Astrocyte (in vitro differentiated cells and primary cell): ENCODE measurements at regions not wholly inside any gene's neighbourhood (a gene's known extent, or its start where the extent isn't known, plus 50 kb on each side); places are given as distances from the start of the nearest gene placed in this dataset.

ENCODE experiments used
- DNase-seq: peaks from one replicate; pipeline ENCODE4 v3.0.0-alpha.2; 2010; ENCODE audit warnings: low read depth
- FAIRE-seq: peaks from 2 replicates; lab custom pipeline; 2011; peaks lifted over from hg19 to GRCh38; lab: Jason Lieb, UNC
- H2AFZ ChIP-seq: 2 replicates; pipeline ENCODE4 v1.6.0; 2012; ENCODE audit warnings: low read depth, low read length, inconsistent platforms
- H3K27ac ChIP-seq: 2 replicates; pipeline ENCODE4 v1.5.1; 2011; ENCODE audit warnings: low read depth, low read length, inconsistent platforms
- H3K27me3 ChIP-seq: 2 replicates; pipeline ENCODE4 v1.6.0; 2011; ENCODE audit warnings: low read length, inconsistent platforms; ENCODE audit not compliant: insufficient read depth
- H3K36me3 ChIP-seq: 2 replicates; pipeline ENCODE4 v1.5.1; 2011; ENCODE audit warnings: low read length, inconsistent platforms; ENCODE audit not compliant: insufficient read depth
- H3K4me1 ChIP-seq: 2 replicates; pipeline ENCODE4 v1.5.1; 2011; ENCODE audit warnings: low read length, inconsistent platforms; ENCODE audit not compliant: insufficient read depth
- H3K4me2 ChIP-seq: 2 replicates; pipeline ENCODE4 v1.6.0; 2012; ENCODE audit warnings: low read length, inconsistent platforms
- H3K4me3 ChIP-seq: 2 replicates; pipeline ENCODE4 v1.5.1; 2011; ENCODE audit warnings: low read depth, mild to moderate bottlenecking, low read length, inconsistent platforms; ENCODE audit not compliant: insufficient read depth
- H3K79me2 ChIP-seq: 2 replicates; pipeline ENCODE4 v1.6.0; 2012; ENCODE audit warnings: mild to moderate bottlenecking, low read length, inconsistent platforms; ENCODE audit not compliant: insufficient read depth
- H3K9ac ChIP-seq: 2 replicates; pipeline ENCODE4 v1.6.0; 2012; ENCODE audit warnings: mild to moderate bottlenecking, low read length, inconsistent platforms
- H3K9me3 ChIP-seq: 2 replicates; pipeline ENCODE4 v1.5.1; 2012; ENCODE audit warnings: low read depth, mild to moderate bottlenecking, low read length, inconsistent platforms; ENCODE audit not compliant: insufficient read depth
- H4K20me1 ChIP-seq: 2 replicates; pipeline ENCODE4 v1.6.0; 2012; ENCODE audit warnings: low read length, inconsistent platforms; ENCODE audit not compliant: insufficient read depth
- H3K27ac Mint-ChIP-seq: one replicate; pipeline ENCODE4 v1.8.0; 2021; ENCODE audit warnings: mild to moderate bottlenecking, mixed read lengths; ENCODE audit not compliant: unreplicated experiment
- H3K27me3 Mint-ChIP-seq: one replicate; pipeline ENCODE4 v1.8.0; 2021; ENCODE audit warnings: low read depth, mixed read lengths; ENCODE audit not compliant: unreplicated experiment
- H3K36me3 Mint-ChIP-seq: one replicate; pipeline ENCODE4 v1.8.0; 2021; ENCODE audit warnings: low read depth, mixed read lengths; ENCODE audit not compliant: unreplicated experiment
- H3K4me1 Mint-ChIP-seq: one replicate; pipeline ENCODE4 v1.8.0; 2021; ENCODE audit warnings: low read depth, mixed read lengths; ENCODE audit not compliant: unreplicated experiment
- H3K4me3 Mint-ChIP-seq: one replicate; pipeline ENCODE4 v1.8.0; 2021; ENCODE audit warnings: mild to moderate bottlenecking, moderate library complexity, mixed read lengths; ENCODE audit not compliant: unreplicated experiment
- H3K9me3 Mint-ChIP-seq: one replicate; pipeline ENCODE4 v1.8.0; 2021; ENCODE audit warnings: mild to moderate bottlenecking, mixed read lengths; ENCODE audit not compliant: unreplicated experiment
- EZH2 ChIP-seq: IDR thresholded peaks from 2 replicates; pipeline ENCODE4 v1.6.1; 2012; ENCODE audit warnings: mild to moderate bottlenecking, low read length, inconsistent platforms; ENCODE audit not compliant: insufficient read depth
- TF ChIP-seq, protein P1 (sequence below): IDR thresholded peaks from 2 replicates; pipeline ENCODE4 v1.5.1; 2011; ENCODE audit warnings: low read depth, mild to moderate bottlenecking, inconsistent platforms, low read length, moderate library complexity; ENCODE audit not compliant: insufficient read depth

- H3K4me1 ChIP-seq: peaks cover 8% of the 10 kb centered on the region
- Mint-ChIP-seq H3K27me3 (peaks cover 4% of the 10 kb centered on the region), H3K27ac (no peak overlapping the region), H3K4me3 (no peak overlapping the region), H3K36me3 (no peaks in the 10 kb centered on the region), H3K9me3 (no peaks in the 10 kb centered on the region), H3K4me1 (peaks cover 7% of the 10 kb centered on the region)
- H3K27ac ChIP-seq: no peak overlapping the region
- peaks cover 4% of the 10 kb centered on the region for H3K27me3 ChIP-seq
- H3K9ac ChIP-seq: no peak overlapping the region
- no peak for TF ChIP-seq EZH2
- TF ChIP-seq, protein P1, sequence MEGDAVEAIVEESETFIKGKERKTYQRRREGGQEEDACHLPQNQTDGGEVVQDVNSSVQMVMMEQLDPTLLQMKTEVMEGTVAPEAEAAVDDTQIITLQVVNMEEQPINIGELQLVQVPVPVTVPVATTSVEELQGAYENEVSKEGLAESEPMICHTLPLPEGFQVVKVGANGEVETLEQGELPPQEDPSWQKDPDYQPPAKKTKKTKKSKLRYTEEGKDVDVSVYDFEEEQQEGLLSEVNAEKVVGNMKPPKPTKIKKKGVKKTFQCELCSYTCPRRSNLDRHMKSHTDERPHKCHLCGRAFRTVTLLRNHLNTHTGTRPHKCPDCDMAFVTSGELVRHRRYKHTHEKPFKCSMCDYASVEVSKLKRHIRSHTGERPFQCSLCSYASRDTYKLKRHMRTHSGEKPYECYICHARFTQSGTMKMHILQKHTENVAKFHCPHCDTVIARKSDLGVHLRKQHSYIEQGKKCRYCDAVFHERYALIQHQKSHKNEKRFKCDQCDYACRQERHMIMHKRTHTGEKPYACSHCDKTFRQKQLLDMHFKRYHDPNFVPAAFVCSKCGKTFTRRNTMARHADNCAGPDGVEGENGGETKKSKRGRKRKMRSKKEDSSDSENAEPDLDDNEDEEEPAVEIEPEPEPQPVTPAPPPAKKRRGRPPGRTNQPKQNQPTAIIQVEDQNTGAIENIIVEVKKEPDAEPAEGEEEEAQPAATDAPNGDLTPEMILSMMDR: no peak
- H3K4me2 ChIP-seq: no peak overlapping the region
- no peaks in the 10 kb centered on the region for H3K36me3 ChIP-seq
- DNase-seq (no peak), FAIRE-seq (no peak)
- no peaks in the 10 kb centered on the region for H3K9me3 ChIP-seq
- H2AFZ ChIP-seq: no peak overlapping the region
- H3K79me2 ChIP-seq: no peaks in the 10 kb centered on the region
- H4K20me1 ChIP-seq: no peaks in the 10 kb centered on the region
- no peak overlapping the region for H3K4me3 ChIP-seq
These were observed 88.0 kb upstream of the PELI1 start for GRCh38 chr2:64232266-64232665.

- Mint-ChIP-seq H3K4me3 (no peak overlapping the region), H3K4me1 (peaks cover 5% of the 10 kb centered on the region), H3K9me3 (no peaks in the 10 kb centered on the region), H3K36me3 (no peaks in the 10 kb centered on the region), H3K27me3 (peaks cover 4% of the 10 kb centered on the region), H3K27ac (no peak overlapping the region)
- H3K27ac ChIP-seq: no peak overlapping the region
- no peaks in the 10 kb centered on the region for H3K9me3 ChIP-seq
- no peak for FAIRE-seq
- no peak overlapping the region for H2AFZ ChIP-seq
- H3K4me2 ChIP-seq: no peak overlapping the region
- no peaks in the 10 kb centered on the region for H3K79me2 ChIP-seq
- TF ChIP-seq, protein P1: no peak
- TF ChIP-seq EZH2: no peak
- no peaks in the 10 kb centered on the region for H4K20me1 ChIP-seq
- H3K4me3 ChIP-seq: no peak overlapping the region
- no peaks in the 10 kb centered on the region for H3K36me3 ChIP-seq
- H3K27me3 ChIP-seq: peaks cover 4% of the 10 kb centered on the region
- H3K4me1 ChIP-seq: peaks cover 4% of the 10 kb centered on the region
- no peak overlapping the region for H3K9ac ChIP-seq
- no peak for DNase-seq
These were observed 89.2 kb upstream of the PELI1 start for GRCh38 chr2:64233376-64233922.

GRCh38 chr2:64234150-64234549 is 89.9 kb upstream of the PELI1 start:
- Mint-ChIP-seq H3K4me3 (no peak overlapping the region), H3K9me3 (no peaks in the 10 kb centered on the region), H3K36me3 (no peaks in the 10 kb centered on the region), H3K4me1 (peaks cover 2% of the 10 kb centered on the region), H3K27me3 (peaks cover 4% of the 10 kb centered on the region), H3K27ac (no peak overlapping the region)
- H3K27ac ChIP-seq: no peak overlapping the region
- H3K27me3 ChIP-seq: peaks cover 4% of the 10 kb centered on the region
- H3K4me2 ChIP-seq: no peak overlapping the region
- no peak for FAIRE-seq
- H3K4me1 ChIP-seq: no peaks in the 10 kb centered on the region
- TF ChIP-seq EZH2: no peak
- TF ChIP-seq, protein P1: no peak
- H3K36me3 ChIP-seq: no peaks in the 10 kb centered on the region
- H3K4me3 ChIP-seq: no peak overlapping the region
- H3K79me2 ChIP-seq: no peaks in the 10 kb centered on the region
- no peaks in the 10 kb centered on the region for H3K9me3 ChIP-seq
- no peaks in the 10 kb centered on the region for H4K20me1 ChIP-seq
- H3K9ac ChIP-seq: no peak overlapping the region
- H2AFZ ChIP-seq: no peak overlapping the region
- no peak for DNase-seq
